Kidney epithelial cell (primary cell): ENCODE measurements at regions not wholly inside any gene's neighbourhood (a gene's known extent, or its start where the extent isn't known, plus 50 kb on each side); places are given as distances from the start of the nearest gene placed in this dataset.

Experiments used
- DNase-seq: peaks from one replicate; pipeline ENCODE4 v3.0.0-alpha.2; 2010; ENCODE audit warnings: low read depth
- H3K27me3 ChIP-seq: 2 replicates; pipeline ENCODE4 v1.6.0; 2011; ENCODE audit warnings: low read length; ENCODE audit not compliant: control insufficient read depth, insufficient read depth
- H3K36me3 ChIP-seq: 2 replicates; pipeline ENCODE4 v1.5.1; 2011; ENCODE audit warnings: low read length; ENCODE audit not compliant: control insufficient read depth, insufficient read depth
- H3K4me3 ChIP-seq: 2 replicates; pipeline ENCODE4 v1.5.1; 2011; ENCODE audit warnings: low read depth, mild to moderate bottlenecking, control low read depth, low read length
- TF ChIP-seq, protein P1 (sequence below): IDR thresholded peaks from 2 replicates; pipeline ENCODE4 v1.5.1; 2011; ENCODE audit warnings: mild to moderate bottlenecking, moderate library complexity, low read length, control low read depth, inconsistent platforms; ENCODE audit not compliant: insufficient read depth, poor library complexity, severe bottlenecking

DNA sequence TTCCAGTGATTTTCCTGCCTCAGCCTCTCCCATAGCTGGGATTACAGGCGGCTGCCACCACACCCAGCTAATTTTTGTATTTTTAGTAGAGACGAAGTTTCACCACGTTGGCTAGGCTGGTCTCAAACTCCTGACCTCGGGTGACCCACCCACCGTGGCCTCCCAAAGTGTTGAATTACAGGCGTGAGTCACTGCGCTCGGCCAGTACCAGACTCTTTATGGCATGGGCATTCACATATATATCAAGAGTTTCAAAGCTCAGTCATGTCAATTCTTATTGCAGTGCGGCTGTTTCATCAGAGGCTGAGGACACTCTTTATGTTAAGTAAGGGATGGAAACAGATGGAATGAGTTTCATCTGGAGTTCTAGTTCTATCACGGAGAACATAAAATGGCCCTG, 315.2 kb upstream of the CDH6 start:
- no peaks in the 10 kb centered on the region for H3K27me3 ChIP-seq
- H3K36me3 ChIP-seq: no peaks in the 10 kb centered on the region
- no peak overlapping the region for H3K4me3 ChIP-seq
- TF ChIP-seq, protein P1, sequence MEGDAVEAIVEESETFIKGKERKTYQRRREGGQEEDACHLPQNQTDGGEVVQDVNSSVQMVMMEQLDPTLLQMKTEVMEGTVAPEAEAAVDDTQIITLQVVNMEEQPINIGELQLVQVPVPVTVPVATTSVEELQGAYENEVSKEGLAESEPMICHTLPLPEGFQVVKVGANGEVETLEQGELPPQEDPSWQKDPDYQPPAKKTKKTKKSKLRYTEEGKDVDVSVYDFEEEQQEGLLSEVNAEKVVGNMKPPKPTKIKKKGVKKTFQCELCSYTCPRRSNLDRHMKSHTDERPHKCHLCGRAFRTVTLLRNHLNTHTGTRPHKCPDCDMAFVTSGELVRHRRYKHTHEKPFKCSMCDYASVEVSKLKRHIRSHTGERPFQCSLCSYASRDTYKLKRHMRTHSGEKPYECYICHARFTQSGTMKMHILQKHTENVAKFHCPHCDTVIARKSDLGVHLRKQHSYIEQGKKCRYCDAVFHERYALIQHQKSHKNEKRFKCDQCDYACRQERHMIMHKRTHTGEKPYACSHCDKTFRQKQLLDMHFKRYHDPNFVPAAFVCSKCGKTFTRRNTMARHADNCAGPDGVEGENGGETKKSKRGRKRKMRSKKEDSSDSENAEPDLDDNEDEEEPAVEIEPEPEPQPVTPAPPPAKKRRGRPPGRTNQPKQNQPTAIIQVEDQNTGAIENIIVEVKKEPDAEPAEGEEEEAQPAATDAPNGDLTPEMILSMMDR: no peak
- no peak for DNase-seq

DNA sequence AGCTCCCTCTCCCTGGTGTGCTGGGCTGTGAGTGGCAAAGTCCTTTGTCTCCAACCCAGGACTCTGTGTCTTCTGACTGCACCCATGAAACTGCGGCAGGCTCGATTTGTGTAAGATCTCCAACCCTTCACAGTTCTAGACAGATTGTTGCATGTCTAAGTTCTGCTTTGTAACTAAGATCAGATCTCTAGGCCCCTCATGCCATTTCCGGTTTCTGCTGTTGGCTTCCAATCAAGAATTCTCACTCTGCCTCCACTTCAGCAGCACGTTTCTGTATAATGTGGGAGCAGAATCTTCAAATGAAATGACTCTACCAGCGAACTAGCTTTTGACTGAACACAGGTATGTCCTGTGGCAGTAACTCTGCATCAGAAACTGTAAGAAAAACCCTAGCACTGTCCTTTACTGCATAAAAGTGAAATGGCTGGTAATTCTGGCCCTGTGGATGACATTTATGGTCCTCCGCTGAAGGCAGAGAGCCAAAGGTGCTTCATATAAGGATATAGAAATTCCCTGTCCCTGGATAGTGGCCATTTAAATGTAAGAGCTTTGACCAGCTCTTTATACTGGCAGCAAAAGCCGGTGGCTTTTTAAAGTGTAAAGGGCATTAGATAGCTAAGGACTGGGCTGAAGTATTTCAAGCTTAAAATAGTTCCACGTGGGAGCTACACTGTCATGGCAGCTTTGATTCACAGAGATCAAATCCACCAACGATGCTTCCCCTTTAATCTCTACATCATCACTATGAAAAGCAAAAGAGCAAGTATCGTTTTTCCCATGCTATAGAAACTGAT, 319.0 kb upstream of the CDH6 start:
- H3K36me3 ChIP-seq: no peaks in the 10 kb centered on the region
- TF ChIP-seq, protein P1: no peak
- H3K4me3 ChIP-seq: no peak overlapping the region
- no peak for DNase-seq
- no peaks in the 10 kb centered on the region for H3K27me3 ChIP-seq

DNA sequence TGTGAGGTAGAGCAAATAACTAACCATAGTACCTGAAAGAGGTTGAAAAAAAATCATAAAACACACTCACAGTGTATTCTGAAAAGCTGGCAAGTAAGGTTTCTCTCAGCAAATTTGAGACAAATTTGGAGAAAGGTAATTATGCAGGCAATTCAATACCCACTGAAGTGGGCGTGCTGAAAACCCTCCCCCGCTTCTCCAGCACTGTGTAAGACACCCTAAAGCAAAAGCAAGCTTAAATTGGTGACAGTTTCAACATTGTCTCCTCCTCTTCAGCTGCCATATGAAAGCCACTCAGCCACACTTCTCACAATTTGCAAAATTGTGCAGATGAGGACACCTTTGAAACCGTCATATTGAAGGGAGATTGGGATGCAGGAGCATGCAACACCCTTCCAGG, 322.3 kb upstream of the CDH6 start:
- H3K27me3 ChIP-seq: no peaks in the 10 kb centered on the region
- no peak for DNase-seq
- no peak overlapping the region for H3K4me3 ChIP-seq
- H3K36me3 ChIP-seq: no peaks in the 10 kb centered on the region
- TF ChIP-seq, protein P1: no peak

DNA sequence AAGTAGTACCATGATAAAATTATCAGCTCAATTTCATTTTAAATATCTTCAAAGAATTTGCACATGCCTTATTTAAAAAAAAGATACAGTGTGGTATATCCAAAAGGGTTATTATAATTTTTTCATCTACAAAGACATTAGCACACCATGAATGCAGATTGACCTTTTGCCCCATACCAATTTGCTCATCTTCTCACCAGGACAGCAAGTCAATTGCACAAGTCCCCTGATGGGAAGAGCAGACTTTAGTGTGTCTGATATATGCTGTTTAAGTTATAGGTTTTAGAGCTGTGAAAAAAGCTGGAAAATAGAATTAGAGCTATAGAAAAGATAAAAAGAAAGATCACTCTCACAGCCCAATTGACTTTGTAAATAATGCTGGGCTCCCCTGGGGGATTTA, 325.8 kb upstream of the CDH6 start:
- no peak for DNase-seq
- Histone ChIP-seq H3K36me3 (no peaks in the 10 kb centered on the region), H3K27me3 (no peaks in the 10 kb centered on the region), H3K4me3 (no peak overlapping the region)
- TF ChIP-seq, protein P1: no peak

DNA sequence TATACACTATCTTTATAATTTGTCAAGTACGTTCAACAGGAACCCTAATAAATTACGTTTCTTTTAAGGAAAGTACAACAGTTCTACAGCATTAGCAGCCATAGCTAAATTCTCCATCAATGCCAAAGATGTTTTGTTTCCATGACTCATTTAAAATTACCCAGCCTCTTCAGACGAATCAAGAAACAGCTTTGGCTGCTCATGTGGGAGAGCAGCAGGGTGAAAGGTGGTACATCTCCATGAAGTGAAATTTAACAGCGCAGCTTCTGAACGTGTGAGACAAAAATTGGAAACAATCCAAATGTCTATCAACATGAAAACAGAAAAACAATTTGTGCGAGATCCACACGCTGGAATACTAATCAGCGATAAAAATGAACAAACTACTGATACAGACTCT, 327.3 kb upstream of the CDH6 start:
- no peaks in the 10 kb centered on the region for H3K36me3 ChIP-seq
- no peak for DNase-seq
- TF ChIP-seq, protein P1: no peak
- H3K27me3 ChIP-seq: no peaks in the 10 kb centered on the region
- no peak overlapping the region for H3K4me3 ChIP-seq

DNA sequence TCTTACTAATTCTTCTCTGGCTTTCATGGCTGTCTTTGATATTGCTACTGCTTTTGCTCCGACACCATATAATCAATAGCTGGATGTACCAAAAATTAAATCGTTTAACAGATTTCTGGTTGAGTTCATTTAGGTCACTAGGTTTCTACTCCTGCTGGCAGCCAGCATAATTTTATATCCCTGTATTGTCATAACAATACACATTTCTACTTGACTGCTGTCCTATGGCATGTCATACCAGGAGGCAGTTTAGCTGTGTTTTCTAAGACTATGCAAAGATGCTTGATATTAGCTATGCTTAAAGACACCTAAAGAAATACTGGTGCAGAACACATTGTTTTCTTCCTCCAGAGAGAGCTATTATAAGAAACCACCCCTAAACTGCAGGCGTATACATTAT, 337.2 kb upstream of the CDH6 start:
- Histone ChIP-seq H3K4me3 (no peak overlapping the region), H3K36me3 (no peaks in the 10 kb centered on the region), H3K27me3 (no peaks in the 10 kb centered on the region)
- TF ChIP-seq, protein P1: no peak
- no peak for DNase-seq
